Germinal center (tissue), 1 donor: ENCODE measurements at regions not wholly inside any gene's neighbourhood (a gene's known extent, or its start where the extent isn't known, plus 50 kb on each side); places are given as distances from the start of the nearest gene placed in this dataset.

ENCODE experiments used
- DNase-seq: peaks from one replicate; pipeline ENCODE4 v3.0.0; 2012; ENCODE audit warnings: mixed read lengths, low spot score

DNA sequence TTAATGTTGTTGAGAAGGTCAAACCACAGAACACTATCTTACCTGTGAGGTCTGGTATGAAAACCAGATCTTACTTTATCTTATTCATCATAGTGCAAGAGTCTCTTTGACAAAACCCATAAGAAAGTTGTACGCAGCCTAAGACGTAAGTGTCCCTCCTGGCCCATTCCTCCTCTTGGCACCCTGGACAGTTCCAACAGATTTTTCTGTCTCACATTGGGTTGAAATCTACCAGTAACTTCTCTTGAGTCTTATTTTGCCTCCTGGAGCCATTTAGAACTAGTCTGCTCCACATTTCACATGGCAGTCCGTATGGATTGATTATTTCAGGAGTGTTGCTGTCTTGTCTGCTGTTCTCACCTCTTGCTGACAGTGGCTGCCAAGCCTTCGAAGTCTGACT lies 498.4 kb downstream of the PDCD6IP start:
- no peak for DNase-seq

DNA sequence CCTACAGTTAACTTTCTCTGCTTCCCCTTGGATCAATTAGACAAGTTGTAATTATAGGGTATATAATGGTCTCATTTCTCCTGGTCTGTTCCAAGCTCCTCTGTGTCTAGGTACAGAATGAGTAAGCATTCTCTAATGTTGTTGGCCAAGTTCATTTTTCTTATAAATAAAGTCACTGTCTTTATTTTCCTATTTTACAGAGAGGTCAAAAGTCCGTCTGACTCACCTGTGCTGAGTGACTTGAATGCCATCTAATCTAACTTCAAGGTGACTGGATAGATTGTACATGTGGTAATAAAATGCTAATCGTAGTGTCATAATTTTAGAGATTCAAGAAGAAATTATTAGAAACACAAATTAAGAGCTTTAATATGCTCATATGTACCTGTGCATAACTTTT lies 500.2 kb downstream of the PDCD6IP start:
- DNase-seq, result no peak

DNA sequence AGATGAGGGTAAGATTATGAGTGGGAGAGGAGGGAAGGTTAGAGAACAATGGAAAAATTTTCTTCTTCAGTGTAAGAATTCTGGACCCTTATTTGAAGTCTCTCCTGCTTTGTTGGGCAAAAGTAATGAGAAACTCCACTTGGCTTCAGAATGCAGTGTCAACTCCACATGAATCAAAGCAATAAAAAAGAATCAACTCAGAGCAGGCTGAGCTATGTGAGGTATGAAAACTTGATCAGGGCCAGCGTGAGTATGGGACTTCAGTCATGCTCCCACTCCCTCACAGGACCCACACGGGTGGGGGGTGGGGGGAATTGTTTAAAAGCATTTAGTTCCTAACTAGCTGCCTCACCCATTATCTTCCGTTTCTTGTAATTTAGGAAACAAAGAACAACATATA lies 502.2 kb downstream of the PDCD6IP start:
- DNase-seq, result no peak

DNA sequence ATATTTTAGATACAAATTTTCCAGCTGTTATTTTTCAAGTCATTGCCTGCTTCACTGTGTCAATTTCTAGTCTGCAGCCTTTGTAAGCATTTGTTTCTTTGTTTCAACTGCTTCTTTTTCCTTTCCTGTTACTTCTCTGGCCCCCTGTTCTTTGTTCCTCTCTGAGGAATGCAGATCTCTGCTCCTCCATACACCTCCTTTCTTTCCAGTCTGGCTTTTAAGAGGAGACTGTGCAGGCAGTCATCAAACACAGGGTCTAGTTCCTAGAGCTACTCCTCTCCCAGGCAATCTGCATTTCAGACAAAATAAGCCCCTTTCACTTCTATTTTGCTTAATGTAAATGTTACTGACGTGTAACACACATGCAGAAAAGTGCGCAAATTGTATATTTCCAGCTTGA lies 502.9 kb downstream of the PDCD6IP start:
- no peak for DNase-seq

DNA sequence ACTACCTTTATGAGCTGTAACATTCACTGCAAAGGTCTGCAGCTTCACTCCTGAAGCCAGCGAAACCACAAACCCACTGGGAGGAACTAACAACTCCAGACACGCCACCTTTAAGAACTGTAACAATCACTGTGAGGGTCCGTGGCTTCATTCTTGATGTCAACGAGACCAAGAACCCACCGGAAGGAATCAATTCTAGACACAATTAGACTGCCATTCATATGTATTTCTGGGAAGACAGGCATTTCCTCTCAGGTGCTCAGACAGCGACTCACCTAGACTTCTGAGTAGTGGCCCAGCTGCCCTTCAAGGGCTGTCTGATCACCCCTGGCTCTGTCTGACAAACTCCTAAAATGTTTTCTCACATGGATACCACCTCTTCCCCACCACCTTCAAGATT lies 506.8 kb downstream of the PDCD6IP start:
- DNase-seq, result no peak

DNA sequence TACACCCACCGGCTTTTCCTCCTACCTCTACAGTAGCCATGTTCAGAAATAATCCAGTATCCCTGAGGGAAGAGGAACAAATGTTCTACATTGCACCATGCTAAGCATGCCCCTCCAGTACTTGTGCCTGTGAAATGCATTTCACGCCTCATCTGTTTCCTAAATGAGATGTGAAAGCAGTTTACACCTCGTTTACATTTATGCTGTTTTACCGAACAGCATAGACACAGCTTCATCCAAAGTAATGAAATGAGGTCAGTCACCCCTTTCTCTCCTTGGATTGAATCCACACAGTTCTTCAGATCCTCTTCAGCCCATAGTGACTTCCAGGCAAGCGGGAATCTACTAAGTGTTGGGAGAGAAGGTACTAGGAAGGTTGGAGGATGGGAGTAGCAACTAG lies 514.3 kb downstream of the PDCD6IP start:
- no peak for DNase-seq

DNA sequence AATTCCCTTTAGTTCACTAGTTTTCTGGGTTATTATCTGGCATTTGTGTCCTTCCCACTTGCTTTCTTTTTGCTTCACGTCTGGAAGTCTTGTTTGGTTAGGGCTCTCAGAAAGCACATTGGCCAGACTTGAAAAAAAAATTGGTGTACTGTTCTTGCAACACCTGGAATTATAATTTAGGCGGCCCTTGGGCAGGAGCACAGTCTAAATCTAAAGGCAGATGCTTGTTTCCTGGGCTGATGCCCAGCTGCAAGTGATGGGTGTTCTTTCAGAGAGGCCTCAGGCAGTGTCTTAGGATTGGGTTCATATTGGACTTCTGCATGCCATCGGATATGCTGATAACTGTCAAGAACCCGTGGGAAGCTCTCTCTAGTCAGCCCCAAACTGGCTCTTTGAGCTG lies 521.5 kb downstream of the PDCD6IP start:
- DNase-seq, result no peak

DNA sequence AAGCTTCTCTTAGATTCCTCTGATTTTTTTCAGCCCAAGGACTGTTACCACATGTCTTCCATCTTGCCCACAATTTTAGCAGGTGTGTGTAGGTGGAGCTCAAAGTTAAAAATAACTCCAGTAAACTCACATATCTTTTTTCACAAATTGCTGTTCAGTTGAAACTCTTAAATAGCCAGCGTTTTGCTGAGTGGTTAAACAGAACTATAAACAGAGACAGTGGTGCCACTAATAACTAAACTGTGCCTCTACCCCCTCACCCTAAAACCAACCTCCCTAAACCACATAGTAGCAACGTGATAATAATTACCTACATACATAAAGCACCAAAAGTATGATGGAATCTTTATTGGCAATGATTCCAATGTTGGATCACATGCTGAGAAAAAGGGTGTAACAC lies 525.1 kb downstream of the PDCD6IP start:
- no peak for DNase-seq

DNA sequence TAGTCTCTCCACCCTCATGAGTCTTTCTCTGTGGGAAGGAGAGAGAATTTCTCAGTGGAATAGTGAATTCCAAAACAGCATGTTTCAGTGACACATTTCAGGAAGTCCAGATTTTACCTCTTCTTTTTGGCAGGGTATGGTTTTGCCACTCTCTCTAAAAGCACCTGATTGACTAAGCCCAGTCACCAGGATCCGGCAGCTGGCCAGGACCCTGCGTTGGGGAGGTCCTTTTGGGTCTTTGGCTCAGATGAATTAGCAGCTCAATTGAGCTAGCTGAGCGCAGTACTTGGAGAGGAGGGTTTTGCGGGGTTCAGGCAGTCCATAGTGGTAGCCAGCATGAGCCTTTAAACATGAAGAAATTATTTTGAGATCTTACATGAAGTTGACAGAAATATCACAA lies 548.2 kb downstream of the PDCD6IP start:
- DNase-seq, result no peak

DNA sequence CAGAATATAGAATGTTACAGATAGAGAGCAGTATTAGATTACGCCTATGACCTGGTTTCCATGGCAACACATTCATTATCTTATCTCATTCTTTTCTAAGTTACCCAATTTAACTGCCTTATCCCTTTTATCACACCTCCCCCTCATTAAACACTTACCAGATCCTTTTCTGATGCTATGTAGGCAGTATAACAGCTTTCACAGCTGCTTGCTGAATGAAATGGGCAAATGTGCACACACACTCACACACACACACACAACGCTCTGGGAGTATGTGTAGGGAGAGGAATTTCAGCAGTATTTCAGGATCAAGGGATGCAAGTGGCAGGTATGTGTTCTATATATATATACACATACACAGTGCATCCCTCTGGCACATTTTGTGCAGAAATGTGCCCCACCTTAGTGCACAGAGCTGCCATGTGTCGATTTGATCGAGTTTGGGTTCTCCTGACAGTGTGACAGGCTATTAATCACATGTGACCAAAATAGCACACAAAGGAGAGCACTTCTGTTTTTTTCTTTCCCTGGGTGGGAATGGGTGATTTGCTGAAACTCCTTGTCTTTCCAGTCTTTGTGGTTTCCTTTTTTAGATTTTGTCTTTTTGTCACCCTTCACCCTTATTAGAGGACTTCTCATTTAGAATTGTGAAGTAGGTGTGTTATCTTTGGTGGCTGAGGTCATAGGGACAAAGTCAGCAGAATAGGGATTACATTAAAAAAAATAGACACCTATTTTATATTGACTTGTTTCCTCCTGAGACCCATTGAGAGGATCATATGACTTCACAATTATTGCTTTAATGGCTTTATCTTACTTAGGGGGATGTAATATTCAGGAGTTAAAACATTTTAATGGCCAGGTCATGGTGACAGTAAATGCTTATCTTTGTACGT lies 553.7 kb downstream of the PDCD6IP start:
- DNase-seq, result no peak

DNA sequence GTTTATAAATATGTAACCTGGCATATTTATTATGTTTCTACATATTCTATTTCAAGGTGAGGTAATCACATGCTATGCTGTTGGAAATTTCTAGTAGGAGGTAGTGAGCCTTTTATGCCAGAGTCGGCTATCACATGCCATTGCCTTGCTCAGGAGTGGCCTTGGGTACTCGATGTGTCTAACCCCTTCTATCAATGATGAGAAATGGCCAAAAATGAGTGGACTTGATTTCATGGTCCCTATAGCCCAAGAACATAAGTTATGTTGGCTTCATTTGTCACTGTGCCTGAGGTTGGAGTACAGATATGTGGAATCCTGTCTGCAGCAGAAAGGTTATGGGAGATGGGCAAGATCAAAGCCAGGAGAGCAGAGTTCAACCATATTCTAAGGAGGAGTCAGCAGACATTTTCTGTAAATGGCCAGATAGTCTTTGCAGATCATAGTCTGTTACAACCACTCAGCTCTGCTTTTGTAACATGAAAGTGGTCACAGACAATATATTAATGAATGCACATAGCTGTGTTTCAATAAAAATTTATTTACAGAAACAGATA lies 554.4 kb downstream of the PDCD6IP start:
- DNase-seq, result no peak

DNA sequence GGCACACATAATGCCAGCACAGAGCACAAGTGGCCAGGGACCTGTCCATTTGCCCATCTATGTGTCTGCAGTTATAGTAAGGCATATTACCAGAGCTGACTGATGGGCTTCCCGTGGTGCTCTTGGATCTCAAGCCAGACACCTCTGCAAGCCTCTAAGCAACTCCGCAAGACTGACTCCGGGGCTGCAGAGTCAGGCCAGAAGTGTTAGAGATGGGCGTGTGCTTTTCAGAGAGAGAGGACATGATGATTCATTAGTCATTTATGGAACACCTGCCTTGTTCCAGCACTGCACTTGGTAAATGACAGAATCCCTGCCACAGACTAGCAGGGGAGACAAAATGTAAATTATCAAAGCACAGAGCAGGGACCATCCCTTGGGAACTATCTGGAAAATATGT lies 559.0 kb downstream of the PDCD6IP start:
- no peak for DNase-seq

DNA sequence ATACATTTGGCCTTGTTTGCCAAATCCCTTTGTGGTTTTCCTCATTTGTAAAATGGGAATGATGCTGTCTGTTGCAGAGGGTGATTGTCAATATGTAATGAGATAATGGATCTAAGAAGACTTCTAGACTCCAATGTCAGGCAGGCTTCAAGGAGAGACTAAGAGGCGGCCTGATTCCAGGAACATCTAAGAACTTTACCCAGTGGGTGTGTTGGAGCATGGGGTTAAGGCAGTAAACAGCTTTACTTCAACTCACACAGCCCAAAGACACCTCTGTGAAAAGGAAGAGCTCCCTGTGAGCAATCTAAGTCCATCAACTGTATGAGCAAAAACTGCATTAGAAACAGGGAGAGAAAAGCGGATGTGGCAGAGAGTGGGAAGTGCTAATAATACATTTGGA lies 560.6 kb downstream of the PDCD6IP start:
- DNase-seq, result no peak

DNA sequence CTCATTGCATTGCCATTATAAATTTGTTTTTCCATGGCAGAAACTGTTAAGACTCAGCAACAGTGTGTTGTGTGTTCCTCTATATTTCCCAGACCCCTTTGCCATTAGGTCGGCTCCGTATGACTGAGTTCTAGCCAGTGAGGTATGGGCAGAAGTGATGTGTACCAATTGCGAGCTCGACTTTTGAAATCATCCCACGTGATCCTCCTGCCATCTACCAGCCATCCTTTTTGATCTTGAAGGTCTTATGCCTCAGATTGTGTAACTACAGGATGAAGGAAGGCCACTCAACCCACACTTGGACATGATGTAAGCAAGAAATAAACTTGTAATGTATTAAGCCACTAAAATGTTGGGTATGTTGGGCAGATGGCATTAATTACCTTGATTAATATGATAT lies 562.3 kb downstream of the PDCD6IP start:
- no peak for DNase-seq

DNA sequence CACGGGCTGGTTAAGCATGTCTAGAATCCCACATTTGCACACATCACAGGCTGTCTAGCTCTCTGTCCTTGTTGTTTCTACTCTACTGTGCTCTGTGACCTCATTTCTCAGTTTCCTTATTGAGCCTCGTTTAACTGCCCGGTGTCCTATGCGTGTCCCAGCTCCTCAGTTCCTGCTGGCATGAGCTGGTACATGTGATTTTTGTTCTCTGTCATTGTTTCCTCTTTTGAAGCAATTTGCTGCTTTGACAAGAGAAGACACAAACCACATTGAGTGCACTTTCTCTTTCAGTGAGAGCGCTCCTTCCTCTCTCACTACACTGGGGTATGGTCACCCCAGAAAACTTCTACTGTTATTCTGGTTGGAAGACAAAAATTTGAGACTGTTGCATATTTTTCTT lies 563.5 kb downstream of the PDCD6IP start:
- peak; percentile 6 for DNase-seq

DNA sequence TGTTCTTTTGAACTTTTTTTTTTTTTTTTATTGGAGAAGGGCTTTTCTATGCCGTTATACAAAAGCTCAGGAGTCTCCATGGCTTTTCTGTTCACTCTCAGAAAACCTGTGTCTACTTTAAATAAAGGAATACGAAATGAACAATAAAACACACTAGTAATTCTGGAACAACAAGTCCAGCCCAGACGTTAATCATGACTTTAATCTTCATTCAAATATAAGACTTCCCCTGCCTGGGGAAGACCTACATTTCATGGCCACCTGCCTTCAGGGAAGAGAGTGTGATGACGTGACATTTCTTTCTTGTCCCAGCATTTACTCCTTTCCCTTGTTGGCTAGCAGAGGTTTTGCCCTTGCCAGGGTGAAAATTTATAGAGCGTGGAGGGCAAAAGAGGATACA lies 564.5 kb downstream of the PDCD6IP start:
- DNase-seq, result no peak

DNA sequence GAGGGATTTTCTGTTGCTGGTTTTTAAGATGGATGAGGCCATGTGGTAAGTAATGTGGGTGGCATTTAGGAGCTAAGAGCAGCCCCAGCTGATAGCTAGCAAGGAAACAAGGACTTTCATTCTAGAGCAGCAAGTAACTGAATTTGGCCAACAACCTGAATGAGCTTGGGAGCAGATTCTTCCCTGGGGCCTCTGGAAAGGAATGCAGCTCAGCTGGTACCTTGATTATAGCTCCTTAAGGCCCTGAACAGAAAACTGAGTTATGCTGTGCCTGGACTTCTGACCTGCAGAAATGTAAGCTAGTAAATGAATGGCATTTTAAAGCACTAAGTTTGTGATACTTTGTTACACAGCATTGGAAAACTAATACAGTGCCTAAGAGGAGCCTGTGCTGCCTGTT lies 565.5 kb downstream of the PDCD6IP start:
- DNase-seq, result no peak

DNA sequence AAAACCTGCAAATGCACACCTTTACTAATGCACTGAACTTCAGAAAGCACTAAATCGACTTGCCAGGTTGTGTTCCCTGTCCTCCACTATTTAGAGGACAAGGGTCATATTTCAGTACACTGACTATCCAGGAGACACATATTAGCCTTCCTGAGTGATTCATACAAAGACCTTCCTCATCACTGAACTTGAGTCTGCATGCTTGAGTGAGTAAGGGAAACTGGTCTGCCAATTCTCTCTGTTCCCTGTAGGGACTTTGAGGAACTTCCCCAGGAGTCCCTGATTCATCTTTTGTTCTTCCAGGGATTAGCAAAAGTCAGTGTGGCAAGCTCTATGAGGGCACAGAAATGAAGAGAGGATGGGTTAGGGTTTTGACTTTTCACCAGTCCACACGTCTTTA lies 565.9 kb downstream of the PDCD6IP start:
- no peak for DNase-seq

DNA sequence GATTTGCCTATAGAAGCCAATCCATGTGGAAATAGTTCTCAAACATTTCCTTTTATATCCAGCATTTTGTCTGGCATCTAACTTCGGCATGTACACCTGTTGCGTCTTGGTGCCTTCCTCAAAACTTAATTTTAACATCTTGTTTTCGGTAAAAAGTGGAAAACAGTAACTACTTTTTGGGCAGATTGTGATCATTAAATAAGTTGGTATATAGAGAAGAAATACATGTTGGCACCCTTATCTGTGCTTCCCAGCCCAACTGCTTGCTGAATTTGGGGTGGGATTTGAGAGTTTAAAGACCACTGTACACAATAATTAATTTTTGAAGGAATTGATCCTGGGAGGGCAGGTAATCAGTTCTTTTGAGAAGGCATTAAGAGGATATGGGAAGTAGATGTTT lies 566.8 kb downstream of the PDCD6IP start:
- DNase-seq, result no peak

DNA sequence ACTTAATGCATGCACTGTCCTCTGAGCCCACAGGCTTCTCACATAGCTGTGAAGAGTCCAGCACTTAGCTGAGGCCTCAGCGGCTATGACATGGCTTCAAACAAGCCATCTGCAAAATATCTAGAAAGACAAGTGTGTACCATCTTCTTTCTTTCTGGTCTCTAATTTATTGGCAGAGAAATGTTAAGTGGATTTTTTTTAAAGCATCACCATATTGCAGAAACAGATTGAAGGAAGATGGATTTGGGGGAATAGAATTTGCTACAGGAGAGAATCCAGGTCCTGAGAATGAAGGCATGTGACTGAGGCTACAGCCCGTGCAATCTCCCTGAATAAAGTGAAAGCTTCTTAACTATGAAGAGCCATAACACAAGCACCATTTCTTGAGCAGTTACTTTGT lies 567.3 kb downstream of the PDCD6IP start:
- no peak for DNase-seq

DNA sequence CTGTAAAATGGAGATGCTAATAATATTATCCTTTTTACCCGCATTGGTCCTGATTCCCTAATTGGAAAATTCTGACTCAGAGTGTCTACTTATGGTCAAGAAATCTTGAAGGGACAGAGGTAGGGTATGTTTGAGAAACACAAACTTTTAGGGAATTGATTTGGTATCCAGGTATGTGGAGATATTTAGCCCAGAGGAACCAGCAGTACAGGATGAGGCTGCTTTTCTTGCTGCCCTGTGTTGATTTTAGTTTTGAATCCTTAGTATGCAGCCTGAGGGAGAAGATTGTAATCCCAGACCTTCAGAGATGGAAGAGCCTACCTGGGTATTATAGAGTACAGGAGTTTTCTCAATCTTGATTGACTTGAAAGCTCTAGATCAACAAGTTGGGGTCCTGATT lies 569.1 kb downstream of the PDCD6IP start:
- DNase-seq, result no peak

DNA sequence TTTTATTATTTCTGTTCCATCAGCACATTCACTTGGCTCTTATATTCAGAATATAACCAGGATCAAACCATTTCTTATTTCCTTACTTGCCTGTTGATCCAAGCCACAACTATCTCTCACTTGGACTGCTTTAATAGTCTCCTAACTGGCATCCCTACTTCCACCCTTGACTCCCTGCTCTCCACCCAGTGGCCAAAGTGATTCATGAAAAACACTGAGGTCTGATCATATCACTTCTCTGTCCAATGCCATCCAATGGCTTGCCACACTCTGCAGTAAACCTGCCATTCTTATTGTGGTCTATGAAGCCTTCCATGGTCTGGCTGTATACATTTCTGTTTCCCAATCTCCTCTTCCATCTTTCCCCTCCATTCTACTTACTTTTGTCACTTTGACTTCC lies 576.1 kb downstream of the PDCD6IP start:
- no peak for DNase-seq

DNA sequence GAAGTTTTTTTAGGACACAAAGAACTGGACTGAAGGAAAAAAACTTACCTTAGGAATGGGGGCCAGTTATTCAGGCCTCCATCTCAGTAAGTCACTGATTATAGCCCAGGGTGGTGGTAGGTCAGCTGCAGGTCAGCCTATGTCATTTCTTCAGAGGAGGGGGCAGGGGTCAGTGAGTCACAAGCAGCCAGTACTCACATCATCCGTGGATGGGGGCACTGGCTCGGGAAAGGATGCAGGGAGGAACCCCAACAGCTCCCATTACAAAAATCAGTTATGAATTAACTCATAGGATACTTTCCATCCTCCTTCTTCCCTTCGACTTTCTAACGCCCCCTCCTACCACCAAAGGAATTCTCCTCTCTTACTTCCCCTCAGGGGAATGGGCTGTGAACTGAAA lies 578.3 kb downstream of the PDCD6IP start:
- DNase-seq, result no peak

DNA sequence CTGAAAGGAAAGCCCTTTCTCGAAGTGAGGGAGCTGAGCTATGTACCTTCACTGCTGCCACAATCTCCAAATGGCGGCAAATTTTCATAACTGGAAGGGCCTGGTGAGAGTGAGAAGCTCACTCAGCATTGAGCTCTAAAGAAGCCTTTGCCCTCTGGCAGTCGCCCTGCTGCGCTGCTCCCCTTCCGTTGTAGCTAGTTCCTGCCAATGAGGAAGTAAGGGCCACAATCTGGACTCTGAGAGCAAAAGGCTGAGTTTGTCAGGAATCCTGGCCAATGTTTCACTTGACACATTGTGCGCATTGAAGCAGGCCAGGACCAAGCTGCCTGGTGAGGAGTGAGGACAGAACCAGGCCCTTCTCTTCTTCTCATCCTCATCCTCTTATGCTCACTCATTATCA lies 579.5 kb downstream of the PDCD6IP start:
- no peak for DNase-seq
